OCI-LY3 (cell line): ENCODE measurements at regions not wholly inside any gene's neighbourhood (a gene's known extent, or its start where the extent isn't known, plus 50 kb on each side); places are given as distances from the start of the nearest gene placed in this dataset.

Experiments used
- H2AFZ ChIP-seq: fragments of 200-600, 300-600 bp; shearing (Covaris generic); 2 replicates; pipeline ENCODE4 v1.6.0; 2014; ENCODE audit warnings: antibody characterized with exemption, low read depth, low read length
- H3K27ac ChIP-seq: fragments of 200-600, 300-600 bp; sonication (generic); 2 replicates; pipeline ENCODE4 v1.5.1; 2014; ENCODE audit warnings: mild to moderate bottlenecking, low read length, moderate library complexity, mixed read lengths
- H3K27me3 ChIP-seq: fragments of 200-600, 300-600 bp; sonication (generic); 2 replicates; pipeline ENCODE4 v1.6.1; 2014; ENCODE audit warnings: low read depth, low read length, mixed read lengths
- H3K36me3 ChIP-seq: fragments of 200-600, 300-600 bp; sonication (generic); replicated peaks from 2 replicates; pipeline ENCODE3; 2014; ENCODE audit warnings: low read depth, low read length, mixed read lengths
- H3K4me1 ChIP-seq: fragments of 300-600, 200-600 bp; sonication (generic); 2 replicates; pipeline ENCODE4 v1.6.1; 2014; ENCODE audit warnings: low read length, mixed read lengths
- H3K4me2 ChIP-seq: fragments of 200-600, 300-600 bp; sonication (generic); 2 replicates; pipeline ENCODE4 v1.6.1; 2014; ENCODE audit warnings: low read length, mixed read lengths
- H3K4me3 ChIP-seq: fragments of 300-600, 200-600 bp; sonication (generic); 2 replicates; pipeline ENCODE4 v1.5.1; 2014; ENCODE audit warnings: antibody characterized with exemption, mild to moderate bottlenecking, low read length, moderate library complexity
- H3K79me2 ChIP-seq: fragments of 300-600, 200-600 bp; shearing (Covaris generic); 2 replicates; pipeline ENCODE4 v1.6.1; 2014; ENCODE audit warnings: mild to moderate bottlenecking, low read length, mixed read lengths
- H3K9ac ChIP-seq: fragments of 300-600, 200-600 bp; shearing (Covaris generic); 2 replicates; pipeline ENCODE4 v1.6.0; 2014; ENCODE audit warnings: mild to moderate bottlenecking, low read length, moderate library complexity
- H3K9me3 ChIP-seq: fragments of 200-600, 300-600 bp; shearing (Covaris generic); 2 replicates; pipeline ENCODE4 v1.6.1; 2014; ENCODE audit warnings: low read length, mixed read lengths; ENCODE audit not compliant: insufficient read depth
- H4K20me1 ChIP-seq: fragments of 200-600, 300-600 bp; sonication (generic); 2 replicates; pipeline ENCODE4 v1.6.1; 2016; ENCODE audit warnings: low read length, mixed read lengths; ENCODE audit not compliant: insufficient read depth
- EZH2phosphoT487 ChIP-seq: fragments of 200-600 bp; shearing (Covaris generic); IDR thresholded peaks from 2 replicates; pipeline ENCODE4 v1.6.1; 2018; ENCODE audit warnings: antibody characterized with exemption, mixed run types, low read depth
- TF ChIP-seq, protein P1 (sequence below): fragments of 200-600, 300-600 bp; sonication (generic); IDR thresholded peaks from 2 replicates; pipeline ENCODE4 v1.5.1; 2014; ENCODE audit warnings: antibody characterized with exemption, low read length, low read depth

- Histone ChIP-seq H3K9me3 (no peaks in the 10 kb centered on the region), H3K4me2 (no peak overlapping the region), H3K9ac (no peak overlapping the region), H3K27me3 (no peaks in the 10 kb centered on the region), H4K20me1 (no peaks in the 10 kb centered on the region), H2AFZ (no peak overlapping the region), H3K27ac (no peak overlapping the region), H3K36me3 (no peaks in the 10 kb centered on the region), H3K4me3 (no peak overlapping the region), H3K79me2 (no peaks in the 10 kb centered on the region), H3K4me1 (peaks cover 9% of the 10 kb centered on the region)
- TF ChIP-seq EZH2phosphoT487: no peak
- TF ChIP-seq, protein P1, sequence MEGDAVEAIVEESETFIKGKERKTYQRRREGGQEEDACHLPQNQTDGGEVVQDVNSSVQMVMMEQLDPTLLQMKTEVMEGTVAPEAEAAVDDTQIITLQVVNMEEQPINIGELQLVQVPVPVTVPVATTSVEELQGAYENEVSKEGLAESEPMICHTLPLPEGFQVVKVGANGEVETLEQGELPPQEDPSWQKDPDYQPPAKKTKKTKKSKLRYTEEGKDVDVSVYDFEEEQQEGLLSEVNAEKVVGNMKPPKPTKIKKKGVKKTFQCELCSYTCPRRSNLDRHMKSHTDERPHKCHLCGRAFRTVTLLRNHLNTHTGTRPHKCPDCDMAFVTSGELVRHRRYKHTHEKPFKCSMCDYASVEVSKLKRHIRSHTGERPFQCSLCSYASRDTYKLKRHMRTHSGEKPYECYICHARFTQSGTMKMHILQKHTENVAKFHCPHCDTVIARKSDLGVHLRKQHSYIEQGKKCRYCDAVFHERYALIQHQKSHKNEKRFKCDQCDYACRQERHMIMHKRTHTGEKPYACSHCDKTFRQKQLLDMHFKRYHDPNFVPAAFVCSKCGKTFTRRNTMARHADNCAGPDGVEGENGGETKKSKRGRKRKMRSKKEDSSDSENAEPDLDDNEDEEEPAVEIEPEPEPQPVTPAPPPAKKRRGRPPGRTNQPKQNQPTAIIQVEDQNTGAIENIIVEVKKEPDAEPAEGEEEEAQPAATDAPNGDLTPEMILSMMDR: no peak
Observed at GRCh38 chr2:19807346-19807745, 94.4 kb downstream of the TTC32 start.

DNA sequence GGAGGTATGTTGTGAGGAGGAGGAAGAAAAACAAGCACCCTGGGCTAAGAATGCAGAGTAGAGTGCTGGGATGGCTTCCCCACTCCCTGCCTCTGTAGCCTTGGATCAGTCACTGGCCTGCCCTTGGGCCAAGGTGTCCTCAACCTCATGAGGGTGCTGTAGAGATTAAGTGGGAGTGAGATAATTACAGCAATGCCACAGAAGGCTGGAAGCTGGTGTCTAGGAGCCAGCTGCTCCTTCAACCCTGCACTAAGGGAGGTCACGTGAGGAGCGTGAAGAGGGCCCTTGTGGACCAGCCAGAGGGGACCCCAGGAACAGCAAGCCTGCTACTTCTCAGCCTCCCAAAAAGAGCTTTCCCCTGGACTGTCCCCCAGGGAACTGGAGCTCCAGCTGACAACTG lies 95.2 kb downstream of the TTC32 start:
- H3K36me3 ChIP-seq: no peaks in the 10 kb centered on the region
- H3K9ac ChIP-seq: no peak overlapping the region
- TF ChIP-seq, protein P1: no peak
- no peak for TF ChIP-seq EZH2phosphoT487
- no peak overlapping the region for H3K4me2 ChIP-seq
- no peaks in the 10 kb centered on the region for H4K20me1 ChIP-seq
- peaks cover 9% of the 10 kb centered on the region for H3K4me1 ChIP-seq
- no peaks in the 10 kb centered on the region for H3K79me2 ChIP-seq
- H3K27me3 ChIP-seq: no peaks in the 10 kb centered on the region
- no peak overlapping the region for H3K27ac ChIP-seq
- H3K9me3 ChIP-seq: no peaks in the 10 kb centered on the region
- no peak overlapping the region for H2AFZ ChIP-seq
- H3K4me3 ChIP-seq: no peak overlapping the region

DNA sequence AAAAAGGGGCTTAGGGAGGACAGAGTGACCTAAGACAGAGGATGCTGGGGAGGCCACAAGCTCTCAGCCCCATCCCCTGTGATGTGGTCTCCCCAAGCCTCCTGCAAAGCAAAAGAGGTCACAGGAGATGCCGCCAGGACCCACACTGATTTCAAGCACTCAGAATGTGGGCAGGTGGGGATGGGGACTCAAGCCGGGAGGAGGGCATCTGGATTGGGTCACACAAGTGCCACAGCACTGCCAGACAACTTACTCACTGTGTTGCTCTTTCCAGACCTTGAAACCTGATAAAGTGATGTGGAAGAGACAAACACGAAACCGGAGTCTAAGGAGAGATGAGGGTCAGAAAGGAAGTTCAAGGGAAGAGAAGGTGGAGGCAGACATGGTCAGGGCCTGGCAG lies 95.7 kb downstream of the TTC32 start:
- H3K9ac ChIP-seq: no peak overlapping the region
- no peak for TF ChIP-seq EZH2phosphoT487
- TF ChIP-seq, protein P1: no peak
- no peak overlapping the region for H3K4me2 ChIP-seq
- no peak overlapping the region for H3K4me3 ChIP-seq
- H3K36me3 ChIP-seq: no peaks in the 10 kb centered on the region
- H3K4me1 ChIP-seq: peaks cover 9% of the 10 kb centered on the region
- no peaks in the 10 kb centered on the region for H3K79me2 ChIP-seq
- H3K27me3 ChIP-seq: no peaks in the 10 kb centered on the region
- H4K20me1 ChIP-seq: no peaks in the 10 kb centered on the region
- H3K9me3 ChIP-seq: no peaks in the 10 kb centered on the region
- no peak overlapping the region for H3K27ac ChIP-seq
- H2AFZ ChIP-seq: no peak overlapping the region

DNA sequence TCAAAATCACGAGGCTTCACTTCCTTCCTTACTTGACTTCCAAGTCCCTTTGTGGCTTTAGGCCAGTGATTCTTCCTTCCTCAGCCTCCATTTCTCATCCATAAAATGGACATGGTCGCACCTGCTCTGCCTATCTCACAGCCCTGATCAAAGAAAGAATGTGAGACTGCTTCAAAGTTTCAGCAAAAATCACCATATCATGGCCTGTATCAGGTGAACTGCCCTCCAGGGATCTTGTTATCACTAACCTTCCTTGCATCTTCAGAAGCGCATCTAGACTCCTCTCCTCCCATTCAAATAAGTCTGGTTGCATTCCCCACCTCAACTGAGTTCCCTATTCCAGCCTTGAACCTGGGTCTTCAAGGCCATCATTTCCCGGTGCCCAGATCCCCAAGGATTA lies 96.5 kb downstream of the TTC32 start:
- Histone ChIP-seq H3K4me2 (no peak overlapping the region), H3K27me3 (no peaks in the 10 kb centered on the region), H2AFZ (no peak overlapping the region), H3K9ac (no peak overlapping the region), H3K79me2 (no peaks in the 10 kb centered on the region), H3K4me3 (no peak overlapping the region), H3K4me1 (peaks cover 6% of the 10 kb centered on the region), H3K27ac (no peak overlapping the region), H4K20me1 (no peaks in the 10 kb centered on the region), H3K36me3 (no peaks in the 10 kb centered on the region), H3K9me3 (no peaks in the 10 kb centered on the region)
- TF ChIP-seq EZH2phosphoT487: no peak
- TF ChIP-seq, protein P1: no peak
